ENCODE measurements at regions not wholly inside any gene's neighbourhood (a gene's known extent, or its start where the extent isn't known, plus 50 kb on each side); places are given as distances from the start of the nearest gene placed in this dataset.
"Not testable (repeated sequence)": the region's sequence is repeated elsewhere in the genome, so short reads cannot be mapped to it uniquely, and the experiment has no call there.

DNA sequence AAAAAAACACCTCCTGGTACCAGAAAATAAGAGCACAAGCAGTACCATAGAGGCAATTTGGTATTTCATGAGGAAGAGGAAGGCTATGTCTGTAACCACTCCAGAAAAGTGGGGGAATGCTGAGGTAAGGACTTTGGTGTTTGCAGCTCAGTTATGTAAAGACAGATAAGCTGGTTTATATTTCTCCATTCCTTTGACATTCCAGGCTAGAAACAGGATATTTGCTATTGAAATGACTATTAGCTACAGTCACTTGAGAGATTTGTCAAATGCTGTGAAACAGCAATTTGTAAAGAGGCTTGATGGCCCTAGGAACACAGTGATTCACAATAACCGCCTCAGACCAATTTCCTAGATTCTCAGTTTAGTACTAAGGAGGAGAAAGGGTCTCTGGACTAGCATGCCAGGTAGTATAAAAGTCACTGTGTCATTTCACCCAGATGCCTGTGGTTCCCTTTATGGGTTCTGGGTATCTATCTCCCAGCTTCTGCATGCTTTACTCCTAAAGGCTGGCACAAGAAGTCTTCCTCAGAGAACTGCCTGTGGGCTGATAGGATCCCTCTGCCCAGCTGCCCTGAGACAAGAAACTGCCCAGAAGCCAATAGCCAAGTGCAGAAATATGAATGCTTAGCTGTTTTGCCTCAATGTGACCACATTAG is 80.5 kb downstream of the VCAM1 start:
- TF ChIP-seq, protein P1, sequence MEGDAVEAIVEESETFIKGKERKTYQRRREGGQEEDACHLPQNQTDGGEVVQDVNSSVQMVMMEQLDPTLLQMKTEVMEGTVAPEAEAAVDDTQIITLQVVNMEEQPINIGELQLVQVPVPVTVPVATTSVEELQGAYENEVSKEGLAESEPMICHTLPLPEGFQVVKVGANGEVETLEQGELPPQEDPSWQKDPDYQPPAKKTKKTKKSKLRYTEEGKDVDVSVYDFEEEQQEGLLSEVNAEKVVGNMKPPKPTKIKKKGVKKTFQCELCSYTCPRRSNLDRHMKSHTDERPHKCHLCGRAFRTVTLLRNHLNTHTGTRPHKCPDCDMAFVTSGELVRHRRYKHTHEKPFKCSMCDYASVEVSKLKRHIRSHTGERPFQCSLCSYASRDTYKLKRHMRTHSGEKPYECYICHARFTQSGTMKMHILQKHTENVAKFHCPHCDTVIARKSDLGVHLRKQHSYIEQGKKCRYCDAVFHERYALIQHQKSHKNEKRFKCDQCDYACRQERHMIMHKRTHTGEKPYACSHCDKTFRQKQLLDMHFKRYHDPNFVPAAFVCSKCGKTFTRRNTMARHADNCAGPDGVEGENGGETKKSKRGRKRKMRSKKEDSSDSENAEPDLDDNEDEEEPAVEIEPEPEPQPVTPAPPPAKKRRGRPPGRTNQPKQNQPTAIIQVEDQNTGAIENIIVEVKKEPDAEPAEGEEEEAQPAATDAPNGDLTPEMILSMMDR (IDR thresholded peaks at IDR 0.05; ENCODE audit: control extremely low read depth, extremely low read depth, low read depth, missing control alignments): no peak
- ChIA-PET CTCF (interaction anchor here (1.0 to 1.4 kb wide), 3 partner anchors 15 to 489 kb away, joined by 3 to 4 read pairs (median 3); no protein-coding TSS in a partner anchor), POLR2A (no interaction called here)
- no peak for DNase-seq (ENCODE audit: extremely low spot score)

DNA sequence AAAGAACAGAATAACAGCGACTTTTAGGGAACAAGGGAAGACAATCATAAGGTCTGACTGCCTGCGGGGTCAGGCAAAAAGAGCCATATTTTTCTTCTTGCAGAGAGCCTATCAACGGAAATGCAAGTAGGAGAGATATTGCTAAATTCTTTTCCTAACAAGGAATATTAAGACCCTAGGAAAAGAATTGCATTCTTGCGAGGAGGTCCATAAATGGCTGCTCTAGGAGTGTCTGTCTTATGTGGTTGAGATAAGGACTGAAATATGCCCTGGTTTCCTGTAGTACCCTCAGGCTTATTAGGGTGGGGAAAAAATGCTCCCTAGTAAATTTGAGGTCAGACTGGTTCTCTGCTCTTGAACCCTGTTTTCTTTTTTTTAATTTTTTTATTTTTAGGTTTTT is 81.7 kb downstream of the VCAM1 start:
- POLR2A ChIA-PET; DNase-seq (ENCODE audit: extremely low spot score): not testable (repeated sequence)
- CTCF ChIA-PET: interaction anchor here (1.0 kb wide), 1 partner anchor 346 kb away, joined by 3 read pairs; no protein-coding TSS in a partner anchor

DNA sequence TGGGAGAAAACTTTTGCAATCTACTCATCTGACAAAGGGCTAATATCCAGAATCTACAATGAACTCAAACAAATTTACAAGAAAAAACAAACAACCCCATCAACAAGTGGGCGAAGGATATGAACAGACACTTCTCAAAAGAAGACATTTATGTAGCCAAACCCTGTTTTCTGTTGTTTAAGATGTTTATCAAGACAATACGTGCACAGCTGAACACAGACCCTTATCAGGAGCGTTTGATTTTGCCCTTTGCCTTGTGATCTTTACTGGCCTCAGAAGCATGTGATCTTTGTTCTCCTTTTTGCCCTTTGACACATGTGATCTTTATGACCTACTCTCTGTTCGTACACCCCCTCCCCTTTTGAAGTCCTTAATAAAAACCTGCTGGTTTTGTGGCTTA is 83.7 kb downstream of the VCAM1 start:
- CTCF ChIA-PET: interaction anchor here (1.4 kb wide), 1 partner anchor 8 kb away, joined by 3 read pairs; no protein-coding TSS in a partner anchor
- DNase-seq (ENCODE audit: extremely low spot score); POLR2A ChIA-PET: not testable (repeated sequence)

DNA sequence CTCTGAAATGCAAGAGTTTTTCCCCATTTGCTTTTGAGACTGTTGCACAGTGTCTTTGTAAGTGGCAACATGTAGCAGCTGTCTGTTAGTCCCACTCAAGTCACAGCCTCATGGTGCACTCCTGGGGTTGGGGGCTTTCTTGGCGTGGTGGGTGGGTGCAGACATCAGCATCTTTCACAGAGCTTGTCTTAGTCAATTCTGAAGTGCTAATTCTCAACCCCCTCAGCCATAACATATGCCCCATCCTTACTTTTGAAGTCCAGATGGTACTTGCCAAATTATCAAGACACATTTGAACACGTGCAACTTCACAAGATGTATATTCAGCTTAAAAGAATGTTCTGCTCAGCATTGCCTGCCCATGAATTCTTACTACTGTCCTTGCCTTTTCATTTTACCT is 87.1 kb downstream of the VCAM1 start:
- ChIA-PET CTCF (interaction anchor here (0.9 to 3.3 kb wide), 4 partner anchors 10 to 16 kb away, joined by 3 to 10 read pairs (median 4); no protein-coding TSS in a partner anchor), POLR2A (no interaction called here)
- no peak for DNase-seq (ENCODE audit: extremely low spot score)
- TF ChIP-seq, protein P1 (IDR thresholded peaks at IDR 0.05; ENCODE audit: control extremely low read depth, extremely low read depth, low read depth, missing control alignments): no peak

DNA sequence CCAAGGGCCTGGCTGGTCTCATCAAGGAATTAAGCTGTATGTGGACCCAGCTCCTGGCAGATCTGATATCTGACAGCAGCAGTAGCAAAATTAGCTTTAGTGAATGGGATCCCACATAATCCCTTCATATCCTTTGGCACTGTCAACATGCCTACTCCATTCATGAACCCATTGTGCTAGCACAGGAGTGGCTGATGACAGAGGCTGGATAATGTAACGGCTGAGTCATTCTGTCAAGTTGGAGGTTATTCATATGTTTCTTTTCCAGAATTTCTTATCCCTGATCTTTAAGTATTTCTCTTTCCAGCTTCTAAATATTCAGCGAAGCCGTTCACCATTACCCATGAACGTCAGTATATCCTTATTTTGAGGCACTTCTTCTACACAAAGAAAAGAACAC is 84.3 kb downstream of the EXTL2 start:
- POLR2A ChIA-PET: no interaction called here
- TF ChIP-seq, protein P1 (IDR thresholded peaks at IDR 0.05; ENCODE audit: control extremely low read depth, extremely low read depth, low read depth, missing control alignments): no peak
- CTCF ChIA-PET: interaction anchor here (1.5 kb wide), 1 partner anchor 58 kb away, joined by 3 read pairs; no protein-coding TSS in a partner anchor
- no peak for DNase-seq (ENCODE audit: extremely low spot score)

DNA sequence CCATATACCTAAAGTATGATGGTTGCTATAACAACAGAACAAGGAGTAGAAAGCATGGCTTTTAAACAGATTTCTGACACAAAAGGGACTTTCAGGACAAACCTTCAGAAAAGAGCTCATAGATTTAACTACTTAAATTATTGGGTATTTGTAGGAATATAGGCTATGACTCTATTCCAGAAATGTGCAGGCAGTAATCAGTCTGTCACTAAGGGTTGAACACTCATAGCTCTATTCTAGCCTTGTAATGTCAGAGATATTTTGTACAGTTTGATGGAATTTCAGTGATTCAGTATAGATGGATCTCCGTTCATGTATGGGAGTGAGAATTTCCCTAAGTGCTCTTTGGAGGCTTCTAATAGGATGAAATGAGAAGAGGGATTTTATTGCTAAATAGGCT is 82.8 kb downstream of the EXTL2 start:
- no peak for DNase-seq (ENCODE audit: extremely low spot score)
- TF ChIP-seq, protein P1 (IDR thresholded peaks at IDR 0.05; ENCODE audit: control extremely low read depth, extremely low read depth, low read depth, missing control alignments): no peak
- POLR2A ChIA-PET: no interaction called here
- CTCF ChIA-PET: interaction anchor here (1.6 kb wide), 1 partner anchor 8 kb away, joined by 6 read pairs; no protein-coding TSS in a partner anchor

DNA sequence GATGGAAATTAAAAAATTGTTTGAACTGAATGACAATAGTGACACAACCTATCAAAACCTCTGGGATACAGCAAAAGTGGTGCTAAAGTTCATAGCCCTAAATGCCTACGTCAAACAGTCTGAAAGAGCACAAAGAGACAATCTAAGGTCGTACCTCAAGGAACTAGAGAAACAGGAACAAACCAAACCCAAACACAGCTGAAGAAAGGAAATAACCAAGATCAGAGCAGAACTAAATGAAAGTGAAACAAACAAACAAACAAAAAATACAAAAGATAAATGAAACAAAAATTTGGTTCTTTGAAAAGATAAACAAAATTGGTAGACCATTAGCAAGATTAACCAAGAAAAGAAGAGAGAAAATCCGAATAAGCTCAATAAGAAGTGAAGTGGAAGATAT is 79.7 kb downstream of the EXTL2 start:
- CTCF ChIA-PET: interaction anchor here (0.9 kb wide), 1 partner anchor 15 kb away, joined by 4 read pairs; no protein-coding TSS in a partner anchor
- POLR2A ChIA-PET; DNase-seq (ENCODE audit: extremely low spot score): not testable (repeated sequence)

DNA sequence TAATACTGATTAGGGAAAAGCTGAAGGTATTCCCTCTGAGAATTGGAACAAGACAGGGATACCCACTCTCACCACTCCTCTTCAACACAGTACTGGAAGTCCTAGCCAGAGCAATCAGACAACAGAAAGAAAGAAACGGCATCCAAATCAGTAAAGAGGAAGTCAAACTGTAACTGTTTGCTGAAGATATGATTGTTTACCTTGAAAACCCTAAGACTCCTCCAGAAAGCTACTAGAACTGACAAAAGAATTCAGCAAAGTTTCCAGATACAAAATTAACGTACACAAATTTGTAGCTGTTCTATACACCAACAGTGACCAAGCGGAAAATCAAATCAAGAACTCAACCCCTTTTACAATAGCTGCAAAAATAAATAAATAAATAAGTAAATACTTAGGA is 78.6 kb downstream of the EXTL2 start:
- no peak for DNase-seq (ENCODE audit: extremely low spot score)
- ChIA-PET POLR2A (no interaction called here), CTCF (no interaction called here)
- TF ChIP-seq, protein P1 (IDR thresholded peaks at IDR 0.05; ENCODE audit: control extremely low read depth, extremely low read depth, low read depth, missing control alignments): no peak

DNA sequence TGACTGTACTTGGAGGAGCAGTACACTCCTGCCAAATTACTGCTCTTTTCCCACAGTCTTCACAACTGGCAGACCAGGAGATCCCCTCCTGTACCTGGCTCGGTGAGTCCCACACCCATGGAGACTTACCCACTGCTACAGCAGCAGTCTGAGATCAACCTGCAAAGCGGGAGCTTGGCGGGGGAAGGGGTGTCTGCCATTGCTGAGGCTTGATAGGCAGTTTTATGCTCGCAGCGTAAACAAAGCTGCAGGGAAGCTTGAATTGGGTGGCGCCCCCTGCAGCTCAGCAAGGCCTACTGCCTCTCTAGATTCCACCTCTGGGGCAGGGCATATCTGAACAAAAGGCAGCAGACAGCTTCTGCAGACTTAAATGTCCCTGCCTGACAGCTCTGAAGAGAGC is 74.4 kb downstream of the EXTL2 start:
- DNase-seq (ENCODE audit: extremely low spot score); POLR2A ChIA-PET: not testable (repeated sequence)
- CTCF ChIA-PET: interaction anchor here (0.9 to 2.1 kb wide), 5 partner anchors 9 to 361 kb away, joined by 3 to 10 read pairs (median 3); no protein-coding TSS in a partner anchor

DNA sequence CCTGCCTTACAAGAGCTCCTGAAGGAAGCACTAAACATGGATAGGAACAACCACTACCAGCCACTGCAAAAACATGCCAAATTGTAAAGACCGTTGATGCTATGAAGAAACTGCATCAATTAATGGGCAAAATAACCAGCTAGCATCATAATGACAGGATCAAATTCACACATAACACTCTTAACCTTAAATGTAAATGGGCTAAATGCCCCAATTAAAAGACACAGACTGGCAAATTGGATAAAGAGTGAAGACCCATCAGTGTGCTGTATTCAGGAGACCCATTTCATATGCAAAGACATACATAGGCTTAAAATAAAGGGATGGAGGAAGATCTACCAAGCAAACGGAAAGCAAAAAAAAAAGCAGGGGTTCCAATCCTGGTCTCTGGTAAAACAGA is 72.7 kb downstream of the EXTL2 start:
- POLR2A ChIA-PET; CTCF ChIA-PET; DNase-seq (ENCODE audit: extremely low spot score): not testable (repeated sequence)
